GM23248 (cell line): ENCODE measurements at regions not wholly inside any gene's neighbourhood (a gene's known extent, or its start where the extent isn't known, plus 50 kb on each side); places are given as distances from the start of the nearest gene placed in this dataset.

Source experiments
- EZH2 ChIP-seq: fragments of 200-600 bp; sonication (generic); IDR thresholded peaks from 2 replicates; pipeline ENCODE4 v1.6.1; 2018; ENCODE audit warnings: antibody characterized with exemption, mild to moderate bottlenecking; ENCODE audit not compliant: insufficient read depth, poor library complexity, severe bottlenecking
- EZH2phosphoT487 ChIP-seq: fragments of 200-600 bp; sonication (generic); IDR thresholded peaks from 2 replicates; pipeline ENCODE4 v1.6.1; 2018; ENCODE audit warnings: antibody characterized with exemption, moderate library complexity, mild to moderate bottlenecking, low read depth; ENCODE audit not compliant: insufficient read depth

DNA sequence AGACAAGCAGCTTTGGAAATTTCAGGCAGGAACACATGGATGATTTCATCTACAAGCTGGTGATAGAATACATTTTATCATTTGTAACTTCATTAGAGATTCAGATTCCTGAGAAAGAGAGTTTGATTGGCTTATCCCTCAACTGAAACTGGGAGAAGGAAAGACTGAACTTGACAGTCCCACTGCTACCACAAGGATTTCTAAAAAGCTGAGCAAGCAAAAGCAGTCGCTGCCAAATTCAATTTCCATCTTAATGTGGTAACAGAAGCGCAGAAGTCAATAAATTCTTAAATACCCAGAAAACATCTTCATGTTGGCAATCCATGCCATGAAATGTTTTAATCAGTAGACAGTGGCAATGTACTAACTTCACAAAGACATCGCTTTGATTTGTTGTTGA lies 172.1 kb upstream of the DACH1 start:
- TF ChIP-seq EZH2phosphoT487: no peak
- TF ChIP-seq EZH2: no peak
